Skeletal muscle tissue (tissue), 3 donors: ENCODE measurements at regions not wholly inside any gene's neighbourhood (a gene's known extent, or its start where the extent isn't known, plus 50 kb on each side); places are given as distances from the start of the nearest gene placed in this dataset.
A peak's percentile ranks its signal among the peaks of the same experiment; 100 is the strongest.

Experiments used
- H3K27ac ChIP-seq: one replicate; pipeline ENCODE4 v1.7.0; 2013; ENCODE audit warnings: mild to moderate bottlenecking, low read depth, low read length, inconsistent platforms
- H3K27me3 ChIP-seq, 3 donors: one replicate each; pipeline ENCODE4 v1.7.0; 2013; ENCODE audit warnings: low read length in 3 of 3; ENCODE audit not compliant: control insufficient read depth in 3 of 3, insufficient read depth in 3 of 3
- H3K36me3 ChIP-seq, 3 donors: one replicate each; pipeline ENCODE4 v1.7.0; 2013; ENCODE audit warnings: low read length in 3 of 3; ENCODE audit not compliant: control insufficient read depth in 3 of 3, insufficient read depth in 3 of 3
- H3K4me1 ChIP-seq, 3 donors: one replicate each; pipeline ENCODE4 v1.7.0; 2013; ENCODE audit warnings: low read length in 3 of 3, mild to moderate bottlenecking in 3 of 3; ENCODE audit not compliant: control insufficient read depth in 3 of 3, insufficient read depth in 3 of 3
- H3K4me3 ChIP-seq, 3 donors: one replicate each; pipeline ENCODE4 v1.7.0; 2013; ENCODE audit warnings: low read length in 3 of 3
- H3K9ac ChIP-seq, 3 donors: one replicate each; pipeline ENCODE4 v1.7.0; 2013; ENCODE audit warnings: low read length in 3 of 3, mild to moderate bottlenecking in 3 of 3, moderate library complexity in 2 of 3, low read depth in 1 of 3
- H3K9me3 ChIP-seq, 3 donors: one replicate each; pipeline ENCODE4 v1.7.0; 2013; ENCODE audit warnings: low read length in 3 of 3; ENCODE audit not compliant: control insufficient read depth in 3 of 3
- donor health status: Osteomylitis.

DNA sequence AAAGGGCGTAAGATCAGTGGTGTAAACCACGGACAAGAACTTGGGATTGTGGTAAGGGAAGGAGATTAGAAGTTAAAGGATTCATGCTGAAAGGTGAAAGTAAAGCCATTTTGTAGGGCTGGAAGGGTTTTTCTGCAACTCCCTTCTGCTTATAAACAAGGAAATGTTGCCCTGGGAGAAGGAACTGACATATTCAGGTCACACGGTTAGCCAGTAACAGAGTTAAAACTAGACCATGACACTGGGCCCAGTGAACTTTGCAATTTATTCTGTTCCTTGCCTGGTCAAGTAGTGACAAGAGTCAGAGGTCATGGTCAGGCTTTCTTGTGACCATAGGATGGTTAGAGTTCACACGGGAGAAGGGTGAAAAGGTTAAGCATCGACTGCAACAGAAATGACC is 323.3 kb downstream of the DMRT2 start:
- no peak overlapping the region for H3K27ac ChIP-seq
- H3K9me3 ChIP-seq: no peaks in the 10 kb centered on the region
- no peaks in the 10 kb centered on the region for H3K27me3 ChIP-seq
- H3K4me3 ChIP-seq: no peak overlapping the region
- no peaks in the 10 kb centered on the region for H3K4me1 ChIP-seq
- H3K36me3 ChIP-seq: no peaks in the 10 kb centered on the region
- H3K9ac ChIP-seq: no peak overlapping the region

DNA sequence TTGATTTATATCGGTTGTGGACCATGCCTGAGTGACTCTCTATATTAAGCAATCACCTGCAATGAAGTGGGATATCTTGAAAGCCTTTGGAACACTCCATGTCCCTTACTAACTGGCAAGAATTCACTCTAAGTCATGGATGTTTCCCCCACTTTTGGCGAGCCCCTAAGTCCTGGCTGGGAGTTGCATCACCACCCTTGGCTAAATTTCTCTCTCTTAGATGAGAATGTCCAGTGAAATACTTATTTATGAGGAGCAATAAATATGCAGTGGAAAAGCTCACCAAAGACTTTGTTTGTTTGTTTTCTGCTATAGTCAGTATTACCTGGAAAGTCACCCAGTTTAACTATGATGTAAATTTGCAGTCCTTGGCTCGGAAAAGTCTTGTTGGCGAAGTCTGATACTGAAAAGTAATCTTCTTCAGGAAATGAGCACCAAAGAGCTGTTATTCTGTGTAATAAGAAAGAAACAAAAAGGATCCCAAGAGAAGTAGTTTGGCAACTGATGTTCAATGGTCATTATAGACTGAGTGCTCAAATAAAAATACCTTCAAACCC is 333.8 kb downstream of the DMRT2 start:
- Histone ChIP-seq H3K4me1 (peaks cover 0 to 3% (median 0%) of the 10 kb centered on the region in 3 donors), H3K27me3 (no peaks in the 10 kb centered on the region), H3K4me3 (no peak overlapping the region), H3K27ac (no peak overlapping the region), H3K9ac (no peak overlapping the region), H3K36me3 (no peaks in the 10 kb centered on the region), H3K9me3 (no peaks in the 10 kb centered on the region)

DNA sequence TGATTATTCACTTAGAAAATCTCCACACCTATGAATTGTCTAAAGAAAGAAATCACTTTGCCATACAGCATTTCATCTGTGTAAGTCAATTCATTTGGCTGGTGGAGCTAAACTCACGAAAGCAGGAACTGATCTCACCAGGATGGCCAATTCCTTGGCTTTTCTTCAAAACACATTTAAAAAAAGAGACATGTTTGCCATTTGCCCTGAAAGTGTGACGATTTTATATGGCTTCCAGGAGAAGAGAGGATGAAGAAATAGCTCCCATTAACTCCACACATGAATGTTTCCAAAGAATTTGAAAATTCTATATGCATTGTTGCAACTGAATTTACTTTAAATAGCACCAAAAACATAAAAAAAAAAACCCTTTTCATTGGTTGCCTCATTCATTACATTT is 334.7 kb downstream of the DMRT2 start:
- no peaks in the 10 kb centered on the region for H3K9me3 ChIP-seq
- H3K9ac ChIP-seq: no peak overlapping the region
- peaks cover 0 to 3% (median 0%) of the 10 kb centered on the region in 3 donors for H3K4me1 ChIP-seq
- no peaks in the 10 kb centered on the region for H3K36me3 ChIP-seq
- no peak overlapping the region for H3K27ac ChIP-seq
- no peak overlapping the region for H3K4me3 ChIP-seq
- no peaks in the 10 kb centered on the region for H3K27me3 ChIP-seq

DNA sequence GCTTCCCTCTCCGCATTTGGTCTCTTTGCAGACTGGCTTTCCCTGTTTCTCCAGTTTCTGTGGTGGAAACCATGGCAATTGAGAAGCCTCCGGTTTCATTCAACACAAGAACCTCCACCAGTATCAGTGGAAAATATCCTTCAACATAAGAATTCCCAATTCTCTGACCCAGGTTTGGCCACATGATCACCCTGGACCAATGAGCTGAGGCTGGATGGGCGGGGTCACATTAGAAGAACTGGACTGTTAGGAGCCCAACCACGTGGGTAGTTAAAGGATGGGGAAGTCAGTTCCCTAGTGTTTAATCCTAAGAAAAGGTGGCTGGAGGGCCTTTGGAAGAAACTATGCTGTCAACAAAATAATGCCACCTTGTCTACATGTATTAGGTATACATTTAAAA is 336.3 kb downstream of the DMRT2 start:
- no peaks in the 10 kb centered on the region for H3K36me3 ChIP-seq
- peaks cover 0 to 3% (median 0%) of the 10 kb centered on the region in 3 donors for H3K4me1 ChIP-seq
- H3K9ac ChIP-seq: no peak overlapping the region
- H3K4me3 ChIP-seq: no peak overlapping the region
- H3K27me3 ChIP-seq: no peaks in the 10 kb centered on the region
- no peak overlapping the region for H3K27ac ChIP-seq
- no peaks in the 10 kb centered on the region for H3K9me3 ChIP-seq

DNA sequence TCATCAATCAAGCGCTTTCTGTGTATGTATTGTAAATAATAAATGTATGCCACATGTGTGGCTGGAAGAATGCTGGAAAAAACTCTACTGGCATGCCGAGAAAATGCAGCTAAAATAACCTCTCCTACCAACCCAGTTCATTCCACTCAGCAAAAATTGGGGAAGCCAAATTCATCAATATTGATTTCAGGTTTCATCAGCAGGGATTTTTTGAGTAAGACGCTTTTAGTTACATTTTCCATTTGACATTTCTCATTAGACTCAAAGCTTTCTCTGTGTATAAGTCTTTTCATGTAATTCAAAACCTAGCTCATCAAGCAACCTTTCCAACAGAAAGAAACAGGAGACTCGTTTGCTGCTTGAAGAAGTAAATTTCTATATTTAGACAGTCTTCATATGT is 338.1 kb downstream of the DMRT2 start:
- H3K27ac ChIP-seq: no peak overlapping the region
- H3K36me3 ChIP-seq: no peaks in the 10 kb centered on the region
- H3K9me3 ChIP-seq: no peaks in the 10 kb centered on the region
- H3K4me3 ChIP-seq: no peak overlapping the region
- H3K4me1 ChIP-seq: peaks cover 0 to 3% (median 0%) of the 10 kb centered on the region in 3 donors
- no peaks in the 10 kb centered on the region for H3K27me3 ChIP-seq
- peak overlapping the region in 1 of 3 donors; percentile 28 for H3K9ac ChIP-seq

DNA sequence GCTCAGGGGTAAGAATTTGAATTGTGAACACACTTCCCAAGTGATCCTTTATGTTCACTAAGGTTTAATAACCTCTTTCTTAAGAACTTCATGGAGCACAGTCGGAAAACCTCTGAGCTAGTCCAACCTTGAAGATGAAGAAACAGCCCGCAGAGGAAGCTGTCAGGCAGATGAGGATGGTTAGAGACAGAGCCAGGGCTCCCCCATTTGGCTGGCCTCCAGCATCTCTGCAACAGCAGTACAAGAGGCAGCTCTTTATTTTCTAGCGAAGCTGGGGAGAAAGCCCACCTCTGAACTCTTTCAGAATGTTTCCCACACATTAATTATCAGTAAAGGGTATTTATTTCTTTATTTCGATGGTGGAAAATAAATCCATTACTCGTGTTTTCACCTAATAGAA is 350.8 kb downstream of the DMRT2 start:
- Histone ChIP-seq H3K4me1 (no peaks in the 10 kb centered on the region), H3K4me3 (no peak overlapping the region), H3K9ac (no peak overlapping the region), H3K27me3 (no peaks in the 10 kb centered on the region), H3K27ac (no peak overlapping the region), H3K36me3 (no peaks in the 10 kb centered on the region), H3K9me3 (no peaks in the 10 kb centered on the region)

DNA sequence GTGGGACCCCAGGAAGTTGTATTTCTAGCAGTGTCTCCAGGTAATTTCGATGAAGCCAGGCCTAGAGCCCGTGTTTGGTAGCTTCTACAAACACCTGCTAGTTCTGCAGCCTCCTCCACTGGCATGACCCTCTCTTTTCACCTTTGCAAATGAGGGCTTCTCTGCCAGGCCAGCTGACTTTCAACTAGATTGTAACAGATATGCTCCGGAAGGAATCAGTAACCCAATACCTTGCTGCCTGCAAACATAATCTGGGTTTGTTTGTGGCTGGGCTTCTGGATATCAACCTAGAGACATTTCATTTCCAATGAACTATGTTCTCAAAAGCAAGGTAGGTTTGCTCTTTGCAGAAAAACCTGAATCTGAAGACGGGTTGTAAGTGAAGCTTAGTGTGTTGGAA is 354.8 kb downstream of the DMRT2 start:
- Histone ChIP-seq H3K36me3 (no peaks in the 10 kb centered on the region), H3K4me1 (no peaks in the 10 kb centered on the region), H3K9me3 (no peaks in the 10 kb centered on the region), H3K9ac (no peak overlapping the region), H3K27me3 (no peaks in the 10 kb centered on the region), H3K4me3 (no peak overlapping the region), H3K27ac (no peak overlapping the region)

DNA sequence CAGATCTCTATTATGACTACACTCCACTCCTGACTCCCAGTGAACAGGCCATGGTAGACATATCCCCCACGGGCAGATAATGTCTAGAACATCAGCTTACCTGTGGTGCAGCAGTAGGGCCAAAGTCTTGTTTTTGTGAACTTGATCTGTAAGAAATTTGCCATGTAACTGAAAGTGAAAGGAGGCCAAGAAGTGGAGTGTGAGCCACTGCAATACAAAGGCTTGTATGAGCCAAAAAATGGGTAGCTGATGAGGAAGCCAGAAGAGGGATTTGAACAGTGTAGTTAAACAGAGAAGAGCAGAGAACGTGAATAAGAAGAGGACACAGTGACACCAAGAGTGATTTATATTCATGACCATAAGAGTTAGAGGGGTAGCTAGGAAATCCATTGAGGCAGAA is 361.7 kb downstream of the DMRT2 start:
- H3K27me3 ChIP-seq: no peaks in the 10 kb centered on the region
- H3K9ac ChIP-seq: no peak overlapping the region
- no peaks in the 10 kb centered on the region for H3K36me3 ChIP-seq
- no peaks in the 10 kb centered on the region for H3K4me1 ChIP-seq
- no peak overlapping the region for H3K4me3 ChIP-seq
- H3K9me3 ChIP-seq: no peaks in the 10 kb centered on the region
- no peak overlapping the region for H3K27ac ChIP-seq

DNA sequence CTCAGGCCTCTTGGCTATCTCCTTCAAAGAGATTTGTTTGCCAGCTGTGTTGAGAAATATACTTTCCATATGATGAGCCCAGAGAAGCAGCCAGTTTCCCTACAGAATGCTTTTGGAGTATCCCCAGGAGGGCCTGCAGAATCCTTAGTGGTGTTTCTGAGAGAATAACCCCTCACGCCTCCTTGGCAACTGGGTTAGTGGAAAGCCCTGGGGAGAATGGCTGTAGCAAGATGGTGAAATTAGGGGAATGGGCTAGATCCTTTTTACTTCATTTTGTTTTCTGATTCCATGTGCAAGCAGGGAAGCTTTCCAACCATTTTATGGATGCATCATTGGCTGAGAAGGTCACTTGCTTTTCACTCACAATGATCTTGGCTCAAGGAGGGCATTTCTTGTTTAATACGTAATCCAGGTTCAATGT is 364.6 kb downstream of the DMRT2 start:
- Histone ChIP-seq H3K9me3 (no peaks in the 10 kb centered on the region), H3K4me1 (no peaks in the 10 kb centered on the region), H3K36me3 (no peaks in the 10 kb centered on the region), H3K27me3 (no peaks in the 10 kb centered on the region), H3K9ac (no peak overlapping the region), H3K27ac (no peak overlapping the region), H3K4me3 (no peak overlapping the region)

DNA sequence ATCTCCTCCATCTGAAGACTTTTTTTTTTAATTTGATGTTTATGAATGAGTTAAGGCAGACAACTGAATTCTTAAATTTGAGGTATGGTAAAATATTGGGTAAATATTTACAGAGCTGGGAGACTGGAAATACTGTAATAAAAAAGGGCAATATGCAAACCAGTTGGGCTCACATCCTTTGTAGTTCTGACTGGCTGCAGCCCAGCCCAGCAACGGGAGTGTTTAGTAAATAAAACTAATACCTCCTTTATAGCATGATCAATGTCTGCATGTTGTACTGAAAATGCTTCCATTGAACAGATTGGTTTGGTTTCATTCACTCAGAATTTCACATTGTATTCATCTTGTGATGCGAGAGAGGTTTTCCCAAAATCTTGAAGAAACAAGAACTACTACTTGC is 365.0 kb downstream of the DMRT2 start:
- no peak overlapping the region for H3K27ac ChIP-seq
- H3K4me1 ChIP-seq: no peaks in the 10 kb centered on the region
- no peak overlapping the region for H3K4me3 ChIP-seq
- no peaks in the 10 kb centered on the region for H3K36me3 ChIP-seq
- no peaks in the 10 kb centered on the region for H3K27me3 ChIP-seq
- H3K9ac ChIP-seq: no peak overlapping the region
- no peaks in the 10 kb centered on the region for H3K9me3 ChIP-seq

DNA sequence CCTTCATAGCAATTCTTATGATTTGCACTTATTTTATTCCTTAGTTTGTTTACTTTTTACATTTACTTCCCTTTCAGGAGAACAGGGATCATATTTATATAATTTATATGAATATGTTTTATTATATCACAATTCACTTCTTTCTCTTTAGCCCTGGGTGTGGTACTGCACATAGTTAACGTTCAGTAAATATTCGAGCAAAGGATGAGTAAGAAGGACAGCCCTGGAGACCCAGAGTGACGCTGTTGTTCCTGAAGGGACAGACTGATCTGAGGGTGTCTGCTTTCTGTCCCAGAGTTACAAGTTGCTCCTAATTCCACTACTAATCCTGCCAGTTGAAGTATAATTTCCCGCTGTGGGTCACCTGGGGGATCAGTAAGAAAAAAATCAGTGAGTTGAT is 366.1 kb downstream of the DMRT2 start:
- Histone ChIP-seq H3K9ac (no peak overlapping the region), H3K27me3 (no peaks in the 10 kb centered on the region), H3K27ac (no peak overlapping the region), H3K36me3 (no peaks in the 10 kb centered on the region), H3K9me3 (no peaks in the 10 kb centered on the region), H3K4me3 (no peak overlapping the region), H3K4me1 (no peaks in the 10 kb centered on the region)
